ENCODE measurements at regions not wholly inside any gene's neighbourhood (a gene's known extent, or its start where the extent isn't known, plus 50 kb on each side); places are given as distances from the start of the nearest gene placed in this dataset.
A peak's percentile ranks its signal among the peaks of the same experiment; 100 is the strongest.

DNA sequence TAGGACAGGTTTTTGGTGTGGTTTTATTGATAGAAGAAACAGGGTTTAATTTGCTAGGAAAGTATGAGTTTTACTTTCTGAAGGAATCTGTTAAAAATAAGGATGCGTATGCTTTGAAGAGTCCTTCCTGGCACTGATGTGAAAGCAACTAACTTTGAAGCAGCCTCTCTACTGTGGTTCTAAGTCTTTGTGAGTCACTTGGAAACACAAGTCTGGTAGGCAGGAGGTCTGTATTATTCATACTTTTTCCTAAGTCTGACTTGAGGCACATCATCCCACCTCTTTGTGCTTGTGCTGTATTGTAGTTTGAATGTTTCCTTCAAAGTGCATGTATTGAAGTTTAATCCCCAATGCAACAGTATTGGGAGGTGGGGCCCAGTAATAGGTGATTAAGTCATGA lies 129.0 kb downstream of the TAF11L14 start:
- DNase-seq = no peak

DNA sequence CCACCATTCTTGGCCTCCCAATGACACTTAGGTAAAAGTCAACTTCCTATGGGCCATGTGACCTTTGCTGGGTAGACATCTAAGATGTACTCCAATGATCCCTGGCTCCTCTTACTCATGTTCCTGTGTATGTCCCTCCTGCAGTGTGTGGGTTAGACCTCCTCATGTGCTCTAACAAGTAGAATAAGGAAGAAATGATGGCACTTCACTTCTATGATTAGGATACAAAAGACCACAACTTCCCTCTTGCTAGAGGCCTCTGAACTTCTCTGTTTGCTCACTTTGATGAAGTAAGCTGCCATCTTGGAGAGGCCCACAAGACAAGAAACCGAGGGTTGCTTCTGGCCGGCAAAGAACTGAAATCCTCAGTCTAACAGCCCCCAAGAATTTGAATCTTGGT lies 131.8 kb downstream of the TAF11L14 start:
- no peak for DNase-seq

DNA sequence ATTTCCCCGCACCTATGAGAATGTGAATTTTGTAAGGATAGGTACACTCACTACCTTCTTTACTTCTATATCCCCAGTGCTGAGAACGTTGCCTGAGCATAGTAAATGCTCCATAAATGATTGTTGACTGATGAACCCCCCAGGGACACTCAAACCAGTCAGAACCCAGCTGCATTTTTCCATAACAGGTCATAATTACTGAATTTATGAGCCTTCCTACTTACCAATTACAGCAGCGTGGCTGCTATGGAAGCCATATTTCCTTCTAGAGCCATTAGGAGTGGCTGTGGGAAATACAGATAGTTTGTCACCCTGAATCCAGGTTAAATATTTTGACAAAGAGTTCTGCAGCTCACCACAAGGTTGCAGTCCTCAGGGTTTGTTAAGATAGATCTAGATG lies 135.0 kb downstream of the TAF11L14 start:
- DNase-seq = no peak

DNA sequence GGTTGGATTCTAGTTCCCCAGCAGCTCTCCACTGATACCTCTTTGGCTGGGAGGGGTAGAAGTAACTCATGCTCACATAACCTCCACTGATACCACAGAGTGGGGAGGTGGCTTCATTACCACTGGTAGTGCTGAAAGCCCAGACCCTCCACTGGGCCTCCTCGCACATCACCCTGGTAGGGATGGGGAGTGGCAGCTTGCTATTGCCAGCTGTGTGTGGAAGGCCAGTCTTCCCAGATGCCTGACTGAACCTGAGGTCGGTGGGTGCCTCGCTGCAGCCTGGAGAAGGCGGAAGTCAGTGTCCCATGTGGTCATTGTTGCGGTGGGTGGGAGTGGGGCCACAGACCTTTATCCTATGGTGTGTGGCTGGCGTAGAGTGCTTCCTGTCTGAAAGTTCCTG lies 138.0 kb downstream of the TAF11L14 start:
- no peak for DNase-seq

DNA sequence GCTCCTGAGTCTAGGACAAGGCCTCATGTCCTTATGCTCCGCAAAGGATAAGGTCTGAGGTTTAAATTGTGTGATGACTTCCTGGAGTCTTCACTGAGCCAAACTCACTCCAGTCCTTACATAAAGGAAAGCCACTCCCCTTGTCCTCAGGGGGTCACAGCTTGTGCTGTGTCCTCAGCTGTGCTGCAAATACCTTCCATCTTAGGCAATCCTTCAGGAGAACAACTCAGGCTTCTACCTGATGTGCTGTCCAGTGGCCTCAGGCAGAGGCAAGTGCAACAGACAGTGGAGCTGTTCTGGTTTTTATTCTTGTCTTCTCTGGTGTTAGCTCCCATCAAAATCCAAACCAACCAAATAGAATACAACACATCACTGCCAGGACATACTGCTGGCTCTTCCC lies 151.5 kb downstream of the TAF11L14 start:
- DNase-seq = no peak

DNA sequence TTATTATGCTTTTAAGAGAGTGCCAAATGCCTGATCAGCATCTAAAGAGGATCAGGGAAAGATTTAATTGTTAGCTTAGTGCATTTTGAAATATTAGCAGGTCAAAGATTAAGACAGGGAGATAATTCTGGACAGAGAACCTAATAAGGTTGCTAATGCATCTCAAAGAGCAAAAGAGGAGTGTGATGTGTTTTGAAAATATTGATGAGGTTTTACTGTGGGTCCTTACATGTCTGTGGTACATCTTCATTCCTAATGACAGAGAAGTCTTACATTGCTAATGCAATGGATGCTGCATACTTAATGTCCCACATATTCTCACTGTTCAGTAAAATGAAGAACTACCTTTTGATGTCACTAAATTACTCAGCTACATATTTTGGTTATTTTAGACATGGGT lies 154.1 kb downstream of the TAF11L14 start:
- DNase-seq = no peak

DNA sequence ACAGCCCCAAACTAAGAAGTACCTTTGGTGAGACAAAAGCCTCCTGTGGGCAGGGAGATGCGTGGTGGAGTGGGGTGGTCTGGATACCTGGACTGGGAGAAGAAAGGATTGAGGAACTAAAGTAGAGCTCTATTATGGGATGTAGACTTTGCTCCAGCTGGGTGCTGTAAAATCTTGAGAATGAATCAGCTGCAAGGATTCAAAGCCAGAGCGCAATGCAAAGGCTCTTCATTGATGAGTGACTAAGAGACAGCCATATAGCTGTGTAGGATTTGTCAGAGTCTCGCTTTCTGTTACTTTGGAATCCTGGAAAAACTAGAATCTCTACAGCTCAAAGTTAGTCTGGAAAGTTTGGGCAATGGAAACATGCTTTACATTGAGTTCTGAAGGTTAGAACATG lies 159.9 kb downstream of the TAF11L14 start:
- no peak for DNase-seq

DNA sequence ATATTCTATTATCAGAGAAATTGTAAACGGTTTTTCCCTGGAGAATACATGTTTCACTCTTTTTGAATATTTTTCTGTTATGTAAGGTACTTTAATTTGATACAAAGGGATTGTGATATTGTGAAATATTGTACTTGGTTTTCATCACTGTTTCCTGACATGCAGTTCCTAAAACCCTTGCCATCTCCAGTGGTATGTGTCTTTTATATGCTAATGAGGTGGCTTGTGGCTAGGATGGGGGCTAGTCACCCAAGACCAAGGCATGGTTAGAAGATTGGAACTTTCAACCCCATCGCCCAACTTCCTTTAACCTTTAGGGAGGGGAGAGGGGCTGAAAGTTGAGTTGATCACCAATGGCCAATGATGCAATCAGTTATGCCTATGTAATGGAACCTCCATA lies 160.6 kb downstream of the TAF11L14 start:
- no peak for DNase-seq

DNA sequence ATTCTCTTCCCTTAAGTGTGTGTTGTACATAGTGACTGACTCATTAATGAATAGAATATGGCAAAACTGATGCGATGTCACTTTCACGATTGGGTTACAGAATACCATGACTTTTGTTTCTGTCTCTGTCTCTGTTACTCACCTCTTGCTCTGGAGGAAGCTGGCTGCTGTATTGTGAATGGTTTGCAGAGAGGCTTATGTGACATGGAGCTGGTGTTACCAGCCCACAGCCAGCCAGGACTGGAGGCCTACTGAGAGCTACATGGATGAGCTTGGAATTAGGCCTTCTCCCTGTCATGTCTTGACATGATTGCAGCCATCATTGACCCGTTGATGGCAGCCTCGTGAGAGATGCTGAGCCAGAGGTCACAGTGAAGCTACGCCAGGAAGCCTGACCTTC lies 161.9 kb downstream of the TAF11L14 start:
- DNase-seq = no peak

DNA sequence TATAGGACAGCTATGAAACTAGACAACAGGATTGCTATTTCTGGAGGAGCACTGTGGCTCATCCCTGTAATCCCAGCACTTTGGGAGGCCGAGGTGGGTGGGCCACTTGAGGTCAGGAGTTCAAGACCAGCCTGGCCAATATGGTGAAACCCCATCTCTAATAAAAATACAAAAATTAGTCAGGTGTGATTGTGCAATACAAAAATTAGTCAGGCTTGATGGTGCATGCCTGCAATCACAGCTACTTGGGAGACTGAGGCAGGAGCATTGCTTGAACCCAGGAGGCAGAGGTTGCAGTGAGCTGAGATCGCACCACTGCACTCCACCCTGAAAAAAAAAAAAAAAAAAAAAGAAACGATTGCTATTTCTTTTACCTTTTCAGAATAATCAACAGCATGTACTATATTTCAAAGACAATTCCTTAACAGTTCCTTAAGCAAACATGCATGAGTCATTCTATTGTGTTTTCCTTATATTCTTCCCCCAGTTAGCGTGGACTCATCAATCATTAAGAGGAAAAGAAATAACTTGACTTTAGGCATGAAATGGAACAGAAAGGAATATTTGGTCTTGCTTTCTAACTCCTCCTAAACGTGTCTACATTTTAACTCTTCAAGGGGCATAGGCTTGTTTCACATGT lies 162.6 kb downstream of the TAF11L14 start:
- DNase-seq = no peak

DNA sequence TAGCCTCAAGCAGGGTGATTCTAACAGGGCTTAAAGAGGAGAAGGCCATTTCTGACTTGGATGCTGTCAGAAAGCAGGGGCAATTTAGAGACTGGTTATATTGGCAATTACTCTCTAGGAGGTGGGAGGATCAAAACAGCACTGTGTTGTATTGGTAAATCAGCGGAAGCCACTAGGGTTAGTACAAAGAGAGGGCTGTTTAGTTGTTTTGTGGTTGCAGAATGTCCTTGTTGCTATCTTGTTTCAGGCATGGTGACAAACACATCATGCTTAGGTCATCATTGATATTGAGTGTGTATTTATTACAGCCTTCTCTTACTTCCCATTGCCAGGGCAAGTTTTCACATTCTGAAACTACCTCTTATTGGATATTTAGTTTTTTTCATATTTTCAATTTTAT lies 165.3 kb downstream of the TAF11L14 start:
- no peak for DNase-seq

DNA sequence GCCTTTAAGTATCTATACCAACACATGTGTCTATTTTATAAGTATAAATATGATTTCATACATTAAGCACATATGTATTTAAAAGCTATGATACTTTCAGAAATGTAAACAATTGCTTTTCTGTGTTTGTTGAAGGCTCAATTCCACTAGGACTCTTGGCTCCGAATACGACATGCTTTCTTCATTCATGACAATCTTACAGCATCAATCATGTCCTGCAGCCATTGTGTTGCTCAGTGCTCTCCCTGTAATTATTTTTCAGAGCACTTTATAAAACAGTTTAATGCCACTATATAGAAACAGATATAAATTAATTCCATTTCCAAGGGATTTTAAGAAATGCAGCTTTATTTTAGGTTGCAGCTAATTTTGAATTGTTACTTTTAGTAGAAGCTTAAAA lies 167.3 kb downstream of the TAF11L14 start:
- DNase-seq = no peak

DNA sequence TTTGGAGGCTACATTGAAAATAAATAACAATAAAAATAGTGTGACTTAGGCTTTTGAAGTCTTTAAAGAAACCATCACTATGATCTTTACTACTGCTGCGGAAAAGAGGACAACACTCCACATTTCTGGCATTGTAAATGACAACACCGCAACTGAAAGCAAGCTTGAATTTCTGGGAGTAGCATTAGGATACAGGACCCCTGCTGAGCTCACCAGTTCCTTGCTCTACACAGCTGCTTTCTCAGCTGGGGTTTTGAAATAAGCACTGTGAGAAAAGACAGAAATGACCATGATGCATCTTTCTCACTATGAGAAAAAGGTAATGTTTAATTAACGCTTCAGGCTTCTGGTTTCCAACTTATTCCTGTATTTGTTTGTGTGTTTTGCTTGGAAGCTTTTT lies 168.0 kb downstream of the TAF11L14 start:
- no peak for DNase-seq

DNA sequence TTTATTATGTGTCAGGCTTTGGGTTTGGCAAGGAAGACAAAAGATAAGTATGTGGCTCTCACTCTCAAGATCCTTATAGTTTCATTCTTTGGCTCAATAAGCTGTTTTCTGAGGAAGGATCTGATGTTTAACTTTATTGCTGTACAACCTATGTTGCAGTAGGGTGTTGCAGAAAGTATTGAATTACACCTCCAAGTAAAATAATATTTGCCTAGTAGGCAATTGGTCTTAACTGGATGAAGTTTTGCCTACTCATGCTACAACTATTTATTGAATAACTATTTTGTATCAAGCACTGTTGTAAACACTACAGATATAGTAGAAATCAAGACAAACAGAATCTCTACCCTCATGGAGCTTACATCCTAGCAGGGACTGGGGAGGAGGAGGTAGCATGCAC lies 169.7 kb downstream of the TAF11L14 start:
- no peak for DNase-seq

DNA sequence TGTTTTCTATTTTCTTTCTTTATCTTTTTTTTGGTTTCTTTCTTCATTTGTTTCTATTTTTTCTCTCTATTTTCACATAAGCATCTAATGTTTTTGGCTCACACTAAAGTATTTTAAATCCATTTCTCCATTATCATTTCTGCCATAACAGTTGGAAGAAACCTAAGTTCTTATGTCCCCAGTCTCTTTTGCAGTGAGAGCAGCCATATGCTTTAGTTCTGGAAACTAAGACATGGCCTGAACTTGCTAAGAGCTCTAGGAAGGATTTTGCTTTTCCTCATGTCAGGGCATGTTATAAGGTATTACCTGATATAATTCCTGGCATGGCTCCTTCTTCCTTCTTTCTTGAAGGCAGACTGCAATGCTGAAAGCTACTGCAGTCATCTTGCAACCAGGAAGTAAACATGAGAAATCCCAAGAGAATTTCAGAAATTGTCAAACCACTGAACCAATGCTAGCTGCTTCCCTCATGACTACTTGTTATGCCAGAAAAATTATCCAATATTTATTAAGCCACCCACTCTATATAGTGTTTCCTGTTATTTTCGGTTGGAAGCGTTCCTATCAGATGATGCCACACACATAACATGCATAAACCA lies 171.1 kb downstream of the TAF11L14 start:
- DNase-seq = no peak

DNA sequence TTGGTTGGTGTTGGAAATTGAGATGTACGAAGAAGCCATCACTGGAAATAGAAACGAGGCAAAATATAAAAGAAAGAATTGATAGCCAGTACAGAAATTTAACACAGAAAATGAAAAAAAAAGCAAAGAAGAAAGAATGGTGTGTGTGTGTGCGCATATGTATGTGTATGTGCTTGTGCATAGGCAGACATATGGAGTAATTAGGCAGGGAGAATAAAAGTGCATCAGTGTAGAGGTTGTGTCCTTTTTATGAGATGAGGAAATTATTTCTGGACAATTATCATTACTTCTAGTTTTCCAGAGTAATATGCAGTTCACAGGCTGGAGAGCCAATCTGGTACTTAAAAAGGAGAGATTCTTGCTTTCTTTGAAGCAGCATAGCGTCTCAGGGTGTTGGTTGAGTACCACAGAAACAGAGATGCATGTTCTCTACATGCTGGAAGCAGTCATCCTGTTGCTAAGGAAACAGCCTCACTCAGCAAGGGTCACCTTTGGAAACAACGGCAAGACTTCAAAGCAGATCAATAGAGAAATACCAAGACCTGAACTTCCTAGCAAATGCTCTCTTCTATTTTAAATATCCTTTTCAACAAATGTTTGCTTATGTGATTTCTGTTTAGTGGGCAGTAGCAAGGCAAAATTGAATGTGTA lies 172.7 kb downstream of the TAF11L14 start:
- no peak for DNase-seq

DNA sequence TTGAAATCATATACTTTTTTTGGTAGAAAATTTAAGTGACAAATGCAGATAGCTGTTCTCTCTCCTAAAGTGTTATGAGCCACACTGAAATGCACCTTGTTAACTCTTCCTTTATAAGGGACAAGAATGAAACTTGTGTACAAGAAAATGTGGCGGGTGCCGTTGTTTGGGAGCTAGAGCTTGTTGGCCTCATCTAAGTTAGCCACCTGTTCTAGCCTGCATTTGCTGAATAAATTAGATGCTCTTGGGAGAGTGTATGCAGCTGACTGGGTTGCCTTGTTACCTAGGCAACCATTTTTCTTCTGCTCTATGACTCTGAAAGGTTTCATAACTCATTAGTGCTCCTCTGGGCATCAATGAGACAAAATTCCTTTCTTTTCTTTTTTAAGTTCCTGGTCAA lies 174.3 kb downstream of the TAF11L14 start:
- peak; percentile 32 for DNase-seq

DNA sequence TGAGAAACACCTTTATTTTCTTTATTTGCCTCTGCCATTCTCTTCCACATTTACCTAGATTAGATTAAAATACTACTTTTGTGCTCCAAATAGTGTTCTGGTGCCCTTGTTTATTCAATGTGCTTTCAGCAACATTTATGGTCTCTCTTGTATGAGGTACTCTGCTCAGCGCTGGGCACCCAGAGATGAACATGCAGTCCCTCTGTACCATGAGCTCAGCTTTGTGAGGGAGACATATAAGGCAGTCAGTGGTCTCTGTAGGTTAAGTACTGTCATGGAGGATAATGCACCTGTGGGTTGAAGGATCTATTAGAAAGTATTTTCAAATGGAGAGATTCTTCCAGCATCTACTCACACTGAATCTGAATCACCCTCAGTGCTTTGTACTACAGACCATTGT lies 176.5 kb downstream of the TAF11L14 start:
- DNase-seq = no peak

DNA sequence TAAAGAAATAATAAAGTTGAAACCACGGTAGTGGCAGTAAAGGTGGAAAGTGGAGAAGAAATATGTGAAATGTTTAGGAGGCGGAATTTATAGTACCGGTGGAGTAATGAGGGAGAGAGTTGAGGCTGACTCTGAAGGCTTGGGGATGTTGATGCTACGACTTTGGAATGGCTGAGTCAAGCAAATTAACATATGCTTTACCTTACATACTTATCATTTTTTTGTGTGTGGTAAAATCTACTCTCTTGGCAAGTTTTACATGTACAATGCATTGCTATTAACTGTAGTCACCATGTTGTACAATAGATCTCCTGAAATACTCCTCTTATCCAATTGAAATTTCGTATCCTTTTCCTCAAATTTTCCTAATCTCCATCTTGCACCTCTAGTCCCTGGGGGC lies 179.0 kb downstream of the TAF11L14 start:
- no peak for DNase-seq

DNA sequence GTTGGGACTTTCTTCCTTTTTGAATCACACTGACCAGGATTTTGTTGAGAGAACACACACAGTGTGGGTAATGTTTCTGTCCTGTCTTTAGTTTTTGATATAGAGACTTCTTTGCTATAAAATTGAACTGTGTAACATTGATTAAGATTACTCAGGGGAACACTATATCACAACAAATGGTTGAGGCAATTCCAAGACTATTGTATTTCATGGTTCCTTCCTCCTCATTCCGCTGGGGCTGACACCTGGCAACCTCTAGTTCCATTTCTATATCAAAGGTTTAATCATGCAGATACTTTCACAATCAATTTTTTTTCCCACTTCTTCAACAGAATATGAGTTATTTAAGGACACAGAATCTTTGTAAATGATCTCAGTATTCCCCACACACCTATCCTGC lies 182.2 kb downstream of the TAF11L14 start:
- DNase-seq = no peak

DNA sequence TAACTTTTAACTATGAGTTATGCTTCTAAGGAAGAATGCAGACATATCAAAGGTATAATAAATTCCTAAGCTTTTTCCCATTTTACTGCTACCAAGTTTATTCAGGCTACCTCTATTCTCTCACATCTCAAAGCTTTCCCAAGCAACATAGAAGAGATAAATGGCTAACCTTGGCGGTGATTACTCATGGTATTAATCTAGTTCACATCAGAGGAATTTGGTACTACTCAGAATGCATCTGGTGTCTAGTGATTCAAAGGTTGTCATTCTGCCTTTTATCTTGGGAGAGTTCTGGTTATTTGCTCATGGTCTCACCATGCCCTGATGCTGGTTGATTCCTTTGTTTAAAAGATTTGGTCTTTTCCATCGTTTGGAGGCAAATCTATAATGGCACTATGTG lies 182.7 kb downstream of the TAF11L14 start:
- DNase-seq = no peak

DNA sequence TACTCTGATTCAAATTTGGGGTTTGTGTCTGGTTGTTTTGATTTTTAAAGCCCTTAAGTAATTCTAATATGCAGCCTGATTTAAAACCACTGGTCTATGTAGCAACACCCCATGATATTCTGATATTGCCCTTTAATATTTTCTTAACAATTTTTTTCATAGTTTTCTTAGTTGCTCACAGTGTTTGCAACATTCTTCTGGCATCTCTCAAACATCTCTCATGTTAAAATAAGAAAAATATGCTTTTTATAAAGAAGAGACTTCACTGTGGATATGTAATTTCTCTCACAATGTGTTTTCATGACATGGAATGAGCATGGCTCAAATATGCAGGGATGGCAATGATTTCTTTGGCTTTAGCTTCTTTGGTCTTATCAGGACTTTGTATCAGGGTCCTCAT lies 183.7 kb downstream of the TAF11L14 start:
- no peak for DNase-seq

DNA sequence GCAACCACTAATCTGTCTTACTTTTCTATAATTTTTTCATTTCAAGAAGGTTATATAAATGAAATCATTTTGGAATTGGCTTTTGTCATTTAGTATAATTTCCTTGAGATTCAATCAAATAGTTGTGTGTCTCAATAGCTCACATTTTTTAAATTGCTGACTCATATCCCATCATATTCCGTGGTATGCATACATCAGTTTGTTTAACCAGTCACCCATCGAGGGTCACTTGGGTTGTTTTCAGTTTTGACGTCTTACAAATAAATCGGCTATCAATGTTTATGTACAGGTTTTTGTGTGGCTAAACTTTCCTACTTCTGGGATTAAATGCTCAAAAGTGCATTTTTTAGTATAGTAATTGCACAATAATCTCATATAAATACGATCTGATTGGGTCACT lies 185.5 kb downstream of the TAF11L14 start:
- no peak for DNase-seq

DNA sequence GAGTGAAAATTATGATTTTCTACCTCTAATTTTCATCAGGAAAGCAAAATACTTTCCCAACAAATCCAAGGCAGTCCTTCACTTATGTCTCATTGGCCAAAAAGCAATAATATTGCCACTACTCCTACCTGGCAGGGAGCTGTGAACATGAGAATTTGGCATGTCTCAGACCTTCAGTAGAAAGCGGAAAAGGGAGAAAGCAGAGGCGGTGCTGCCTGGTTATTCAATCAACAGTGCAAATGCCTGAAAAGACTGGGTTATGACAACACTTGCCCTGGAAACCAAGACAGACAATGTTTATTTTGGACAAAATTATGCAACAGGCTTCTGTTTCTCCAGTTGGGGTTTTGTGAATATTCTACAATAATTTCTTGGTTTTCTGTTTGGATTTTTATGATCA lies 194.4 kb downstream of the TAF11L14 start:
- DNase-seq = no peak

DNA sequence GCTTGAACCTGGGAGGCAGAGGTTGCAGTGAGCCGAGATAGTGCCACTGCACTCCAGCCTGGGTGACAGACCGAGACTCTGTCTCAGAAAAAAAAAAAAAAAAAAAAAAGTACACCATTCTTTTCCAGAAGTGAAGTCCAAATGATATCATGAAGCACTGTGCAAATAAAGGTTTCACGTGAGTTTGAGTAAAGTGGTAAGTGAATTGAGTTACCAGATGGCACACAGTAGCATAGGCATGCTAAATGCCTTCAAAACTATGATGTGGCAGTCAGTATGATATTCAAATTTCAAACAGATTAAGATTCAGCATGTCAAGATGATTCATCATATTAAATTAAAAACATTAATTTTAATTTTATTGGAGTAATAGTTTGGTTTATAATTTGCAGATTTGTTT lies 195.2 kb downstream of the TAF11L14 start:
- no peak for DNase-seq

Data from NCI-H1694 treated with DMSO at 0.1 percent for 48 hours (cell line).